Naive B cell (primary cell): ENCODE measurements at regions not wholly inside any gene's neighbourhood (a gene's known extent, or its start where the extent isn't known, plus 50 kb on each side); places are given as distances from the start of the nearest gene placed in this dataset.
"Not testable (repeated sequence)": the region's sequence is repeated elsewhere in the genome, so short reads cannot be mapped to it uniquely, and the experiment has no call there.

ENCODE experiments used
- ATAC-seq, 2 donors: fragments of 150-1000 bp; cut with Tn5 transposase; 2 replicates each; pipeline ENCODE4 v1.10.0; 2021; ENCODE audit warnings: low read depth in 2 of 2, mild to moderate bottlenecking in 2 of 2, moderate library complexity in 2 of 2
- DNase-seq: peaks from one replicate; pipeline ENCODE4 v3.0.0; 2022
- H3K27ac Mint-ChIP-seq, 6 donors: one replicate each; pipeline ENCODE4 v1.8.0; 2020 to 2022; ENCODE audit warnings: mild to moderate bottlenecking in 6 of 6, mixed read lengths in 6 of 6, moderate library complexity in 5 of 6, inconsistent platforms in 2 of 6
- H3K27me3 Mint-ChIP-seq, 3 donors: one replicate each; pipeline ENCODE4 v1.8.0; 2021 to 2022; ENCODE audit warnings: mixed read lengths in 3 of 3, mild to moderate bottlenecking in 1 of 3
- H3K36me3 Mint-ChIP-seq, 2 donors: one replicate each; pipeline ENCODE4 v1.8.0; 2020 to 2022; ENCODE audit warnings: mixed read lengths in 2 of 2, inconsistent platforms in 1 of 2, mild to moderate bottlenecking in 1 of 2
- H3K4me1 Mint-ChIP-seq, 3 donors: one replicate each; pipeline ENCODE4 v1.8.0; 2020 to 2022; ENCODE audit warnings: mixed read lengths in 3 of 3, inconsistent platforms in 1 of 3, mild to moderate bottlenecking in 1 of 3, moderate library complexity in 1 of 3
- H3K4me3 Mint-ChIP-seq, 8 donors: one replicate each; pipeline ENCODE4 v1.8.0; 2020 to 2022; ENCODE audit warnings: mild to moderate bottlenecking in 8 of 8, mixed read lengths in 8 of 8, moderate library complexity in 8 of 8, inconsistent platforms in 2 of 8
- H3K9me3 Mint-ChIP-seq, 7 donors: one replicate each; pipeline ENCODE4 v1.8.0; 2020 to 2022; ENCODE audit warnings: mixed read lengths in 7 of 7, mild to moderate bottlenecking in 5 of 7, inconsistent platforms in 2 of 7, moderate library complexity in 1 of 7

GRCh38 chr5:23755906-23756305 lies 248.5 kb downstream of the PRDM9 start:
- Mint-ChIP-seq H3K9me3 (peaks cover 0 to 5% (median 3%) of the 10 kb centered on the region in 7 donors), H3K27me3 (no peaks in the 10 kb centered on the region), H3K27ac (no peak overlapping the region), H3K4me1 (no peaks in the 10 kb centered on the region), H3K4me3 (no peak overlapping the region), H3K36me3 (no peaks in the 10 kb centered on the region)
- DNase-seq (no peak), ATAC-seq (no peak)

- Mint-ChIP-seq H3K4me1 (no peaks in the 10 kb centered on the region), H3K9me3 (peaks cover 0 to 4% (median 0%) of the 10 kb centered on the region in 7 donors), H3K36me3 (no peaks in the 10 kb centered on the region), H3K27me3 (no peaks in the 10 kb centered on the region), H3K27ac (no peak overlapping the region), H3K4me3 (no peak overlapping the region)
- ATAC-seq = no peak
- no peak for DNase-seq
Observed at GRCh38 chr5:23756779-23757178, 249.4 kb downstream of the PRDM9 start.

- no peaks in the 10 kb centered on the region for H3K4me1 Mint-ChIP-seq
- ATAC-seq (no peak), DNase-seq (no peak)
- peaks cover 0 to 3% (median 0%) of the 10 kb centered on the region in 7 donors for H3K9me3 Mint-ChIP-seq
- no peak overlapping the region for H3K27ac Mint-ChIP-seq
- H3K4me3 Mint-ChIP-seq = no peak overlapping the region
- H3K27me3 Mint-ChIP-seq = no peaks in the 10 kb centered on the region
- H3K36me3 Mint-ChIP-seq = no peaks in the 10 kb centered on the region
Observed at GRCh38 chr5:23763170-23763569, 255.8 kb downstream of the PRDM9 start.

- Mint-ChIP-seq H3K36me3 (no peaks in the 10 kb centered on the region), H3K4me1 (no peaks in the 10 kb centered on the region), H3K9me3 (peaks cover 0 to 5% (median 0%) of the 10 kb centered on the region in 7 donors), H3K27ac (no peak overlapping the region), H3K4me3 (no peak overlapping the region), H3K27me3 (no peaks in the 10 kb centered on the region)
- ATAC-seq (no peak), DNase-seq (no peak)
Observed at GRCh38 chr5:23776684-23777083, 269.3 kb downstream of the PRDM9 start.

- ATAC-seq, H3K27me3 Mint-ChIP-seq, H3K4me1 Mint-ChIP-seq, DNase-seq, H3K27ac Mint-ChIP-seq, H3K4me3 Mint-ChIP-seq, H3K36me3 Mint-ChIP-seq: not testable (repeated sequence)
- H3K9me3 Mint-ChIP-seq = peaks cover 0 to 12% (median 2%) of the 10 kb centered on the region in 7 donors
Observed at GRCh38 chr5:23800307-23800706, 292.9 kb downstream of the PRDM9 start.

GRCh38 chr5:23820765-23821471 lies 313.5 kb downstream of the PRDM9 start:
- Mint-ChIP-seq H3K36me3 (no peaks in the 10 kb centered on the region), H3K4me3 (no peak overlapping the region), H3K27me3 (no peaks in the 10 kb centered on the region), H3K9me3 (peaks cover 0 to 6% (median 0%) of the 10 kb centered on the region in 7 donors), H3K27ac (peak overlapping the region in 1 of 6 donors; percentile 25), H3K4me1 (no peaks in the 10 kb centered on the region)
- ATAC-seq (no peak), DNase-seq (no peak)

GRCh38 chr5:23823521-23823920 lies 316.1 kb downstream of the PRDM9 start:
- peaks cover 0 to 6% (median 0%) of the 10 kb centered on the region in 7 donors for H3K9me3 Mint-ChIP-seq
- no peak for ATAC-seq

GRCh38 chr5:23825196-23825595 lies 317.8 kb downstream of the PRDM9 start:
- Mint-ChIP-seq H3K4me1 (no peaks in the 10 kb centered on the region), H3K27me3 (no peaks in the 10 kb centered on the region), H3K27ac (no peak overlapping the region), H3K4me3 (no peak overlapping the region), H3K9me3 (peaks cover 0 to 6% (median 3%) of the 10 kb centered on the region in 7 donors), H3K36me3 (no peaks in the 10 kb centered on the region)
- DNase-seq = no peak
- no peak for ATAC-seq

More at GRCh38 chr5:23823521-23823920, 316.1 kb downstream of the PRDM9 start:
- Mint-ChIP-seq H3K36me3 (no peaks in the 10 kb centered on the region), H3K27me3 (no peaks in the 10 kb centered on the region), H3K4me1 (no peaks in the 10 kb centered on the region), H3K27ac (no peak overlapping the region), H3K4me3 (no peak overlapping the region)
- DNase-seq = no peak

- ATAC-seq (no peak), DNase-seq (no peak)
- no peaks in the 10 kb centered on the region for H3K4me1 Mint-ChIP-seq
- H3K4me3 Mint-ChIP-seq = no peak overlapping the region
- no peaks in the 10 kb centered on the region for H3K27me3 Mint-ChIP-seq
- H3K9me3 Mint-ChIP-seq = peaks cover 0 to 23% (median 7%) of the 10 kb centered on the region in 7 donors
- H3K27ac Mint-ChIP-seq = no peak overlapping the region
- no peaks in the 10 kb centered on the region for H3K36me3 Mint-ChIP-seq
Observed at GRCh38 chr5:23840083-23840482, 332.7 kb downstream of the PRDM9 start.

- H3K27ac Mint-ChIP-seq = no peak overlapping the region
- no peaks in the 10 kb centered on the region for H3K36me3 Mint-ChIP-seq
- no peak for ATAC-seq
- H3K4me1 Mint-ChIP-seq = no peaks in the 10 kb centered on the region
- peaks cover 0 to 11% (median 4%) of the 10 kb centered on the region in 7 donors for H3K9me3 Mint-ChIP-seq
- H3K27me3 Mint-ChIP-seq = no peaks in the 10 kb centered on the region
- DNase-seq = no peak
- H3K4me3 Mint-ChIP-seq = no peak overlapping the region
Observed at GRCh38 chr5:23864786-23865185, 357.4 kb downstream of the PRDM9 start.

GRCh38 chr5:23877847-23878246 lies 370.4 kb downstream of the PRDM9 start:
- ATAC-seq = no peak
- H3K27ac Mint-ChIP-seq = no peak overlapping the region
- H3K4me3 Mint-ChIP-seq = no peak overlapping the region
- H3K27me3 Mint-ChIP-seq = no peaks in the 10 kb centered on the region
- peaks cover 0 to 10% (median 3%) of the 10 kb centered on the region in 7 donors for H3K9me3 Mint-ChIP-seq
- no peak for DNase-seq
- no peaks in the 10 kb centered on the region for H3K4me1 Mint-ChIP-seq
- no peaks in the 10 kb centered on the region for H3K36me3 Mint-ChIP-seq

- Mint-ChIP-seq H3K27ac (no peak overlapping the region), H3K9me3 (peaks cover 0 to 13% (median 2%) of the 10 kb centered on the region in 7 donors), H3K4me3 (no peak overlapping the region), H3K4me1 (no peaks in the 10 kb centered on the region), H3K27me3 (no peaks in the 10 kb centered on the region), H3K36me3 (no peaks in the 10 kb centered on the region)
- DNase-seq = no peak
- no peak for ATAC-seq
Observed at GRCh38 chr5:23884405-23885031, 377.1 kb downstream of the PRDM9 start.

GRCh38 chr5:23893561-23893960 lies 386.2 kb downstream of the PRDM9 start:
- Mint-ChIP-seq H3K36me3 (no peaks in the 10 kb centered on the region), H3K4me1 (no peaks in the 10 kb centered on the region), H3K4me3 (no peak overlapping the region), H3K27me3 (no peaks in the 10 kb centered on the region), H3K9me3 (peaks cover 0 to 26% (median 11%) of the 10 kb centered on the region in 7 donors), H3K27ac (no peak overlapping the region)
- DNase-seq = no peak
- ATAC-seq = no peak

GRCh38 chr5:23895614-23896013 lies 388.2 kb downstream of the PRDM9 start:
- Mint-ChIP-seq H3K27me3 (no peaks in the 10 kb centered on the region), H3K27ac (no peak overlapping the region), H3K4me3 (no peak overlapping the region), H3K36me3 (no peaks in the 10 kb centered on the region), H3K9me3 (peaks cover 0 to 26% (median 8%) of the 10 kb centered on the region in 7 donors), H3K4me1 (no peaks in the 10 kb centered on the region)
- DNase-seq (no peak), ATAC-seq (no peak)
